HepG2 (cell line): ENCODE measurements at regions not wholly inside any gene's neighbourhood (a gene's known extent, or its start where the extent isn't known, plus 50 kb on each side); places are given as distances from the start of the nearest gene placed in this dataset.

Experiments
- FIP1L1 ChIP-seq: fragments of 200-400 bp; formaldehyde crosslinking; IDR thresholded peaks from 2 replicates; pipeline ENCODE4 v1.6.1; 2018; ENCODE audit warnings: low read depth, mild to moderate bottlenecking, low read length, moderate library complexity, borderline replicate concordance; ENCODE audit not compliant: insufficient read depth
- FOXC1 ChIP-seq: sonication (generic); formaldehyde crosslinking; IDR thresholded peaks from 2 replicates; pipeline ENCODE4 v1.8.0; 2022; ENCODE audit warnings: mild to moderate bottlenecking, missing genetic modification reagents, borderline replicate concordance
- FOXK1 ChIP-seq: sonication (generic); formaldehyde crosslinking; IDR thresholded peaks from 2 replicates; pipeline ENCODE4 v1.4.0; 2020; ENCODE audit warnings: low read depth, missing genetic modification reagents, borderline replicate concordance
- HDAC1 ChIP-seq: sonication (generic); formaldehyde crosslinking; IDR thresholded peaks from 2 replicates; pipeline ENCODE4 v1.5.1; 2020; ENCODE audit warnings: mild to moderate bottlenecking, missing genetic modification reagents
- HOXA9 ChIP-seq: sonication (generic); formaldehyde crosslinking; IDR thresholded peaks from 2 replicates; pipeline ENCODE4 v1.8.1; 2022; ENCODE audit warnings: missing genetic modification reagents, mild to moderate bottlenecking, moderate library complexity, borderline replicate concordance
- IKZF1 ChIP-seq: fragments of 450-650 bp; IDR thresholded peaks from 2 replicates; pipeline ENCODE4 v1.7.1; 2016
- RFXAP ChIP-seq: sonication (generic); formaldehyde crosslinking; IDR thresholded peaks from 2 replicates; pipeline ENCODE4 v1.4.0; 2020; ENCODE audit warnings: missing genetic modification reagents, borderline replicate concordance
- SRSF9 ChIP-seq: fragments of 200-400 bp; formaldehyde crosslinking; IDR thresholded peaks from 2 replicates; pipeline ENCODE4 v1.6.1; 2018; ENCODE audit warnings: borderline replicate concordance, mild to moderate bottlenecking, low read depth, low read length; ENCODE audit not compliant: insufficient read depth, poor library complexity, severe bottlenecking
- ZKSCAN8 ChIP-seq: IDR thresholded peaks from 2 replicates; pipeline ENCODE4 v1.6.1; 2016; ENCODE audit warnings: borderline replicate concordance, missing genetic modification reagents, missing compliant biosample characterization
- ZNF556 ChIP-seq: sonication (generic); formaldehyde crosslinking; IDR thresholded peaks from 2 replicates; pipeline ENCODE4 v1.4.0; 2020; ENCODE audit warnings: mild to moderate bottlenecking, missing genetic modification reagents, borderline replicate concordance
- ZNF558 ChIP-seq: sonication (generic); formaldehyde crosslinking; IDR thresholded peaks from 2 replicates; pipeline ENCODE4 v1.9.0; 2022; ENCODE audit warnings: mild to moderate bottlenecking, missing genetic modification reagents, borderline replicate concordance
- ZNF614 ChIP-seq: IDR thresholded peaks from 2 replicates; pipeline ENCODE4 v1.6.1; 2018; ENCODE audit warnings: missing biosample characterization, missing genetic modification reagents, inconsistent platforms, borderline replicate concordance
- ZNF644 ChIP-seq: IDR thresholded peaks from 2 replicates; pipeline ENCODE4 v1.6.1; 2016; ENCODE audit warnings: low read depth
- ZNF674 ChIP-seq: sonication (generic); formaldehyde crosslinking; IDR thresholded peaks from 2 replicates; pipeline ENCODE4 v1.5.0; 2020; ENCODE audit warnings: low read depth, mild to moderate bottlenecking, missing genetic modification reagents
- ZNF792 ChIP-seq: IDR thresholded peaks from 2 replicates; pipeline ENCODE4 v1.6.1; 2016
- TF ChIP-seq, protein P1 (sequence below): sonication (generic); formaldehyde crosslinking; IDR thresholded peaks from 2 replicates; pipeline ENCODE4 v1.5.0; 2020; ENCODE audit warnings: missing genetic modification reagents
- TF ChIP-seq, protein P2 (sequence below): sonication (generic); formaldehyde crosslinking; IDR thresholded peaks from 2 replicates; pipeline ENCODE4 v1.4.0; 2020; ENCODE audit warnings: missing genetic modification reagents
- TF ChIP-seq, protein P3 (sequence below): sonication (generic); formaldehyde crosslinking; IDR thresholded peaks from 2 replicates; pipeline ENCODE4 v1.4.0; 2020; ENCODE audit warnings: missing genetic modification reagents, low read depth, mild to moderate bottlenecking, borderline replicate concordance
- TF ChIP-seq, protein P4 (sequence below): sonication (generic); formaldehyde crosslinking; IDR thresholded peaks from 2 replicates; pipeline ENCODE4 v1.9.0; 2021; ENCODE audit warnings: missing genetic modification reagents, borderline replicate concordance
- TF ChIP-seq, protein P5 (sequence below): IDR thresholded peaks from 2 replicates; pipeline ENCODE4 v1.6.1; 2012; ENCODE audit warnings: low read depth, low read length, improper control_type of control experiment
- TF ChIP-seq, protein P6 (sequence below): sonication (generic); formaldehyde crosslinking; IDR thresholded peaks from 2 replicates; pipeline ENCODE4 v1.4.0; 2020; ENCODE audit warnings: missing genetic modification reagents

DNA sequence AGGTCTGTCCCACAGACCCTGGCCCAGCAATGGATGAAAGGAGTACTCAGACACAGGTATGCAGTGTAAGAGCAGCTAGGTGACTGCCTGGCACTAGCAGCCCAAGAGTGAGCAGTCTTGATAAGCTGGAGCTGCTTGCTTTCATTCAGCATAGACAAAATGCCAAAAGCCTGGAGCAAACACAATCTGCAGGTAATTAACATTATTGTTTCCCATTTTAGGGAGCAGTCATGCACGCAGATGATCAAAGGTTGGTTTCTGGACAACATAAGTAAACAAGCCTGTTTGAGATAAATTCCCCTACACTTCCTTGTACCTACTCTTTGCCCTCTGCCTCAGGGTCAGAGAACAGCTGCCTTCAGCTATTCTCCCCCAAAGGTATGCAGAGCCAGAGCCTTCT, 73.7 kb upstream of the MSTN start (continued):
- TF ChIP-seq HDAC1 (CRISPR knock-in tag) (no peak), ZNF558 (CRISPR knock-in tag) (no peak), ZNF792 (no peak), HOXA9 (CRISPR knock-in tag) (no peak), ZNF674 (CRISPR knock-in tag) (no peak), ZNF556 (CRISPR knock-in tag) (no peak), FOXK1 (CRISPR knock-in tag) (no peak), FOXC1 (no peak), FIP1L1 (no peak), ZNF644 (CRISPR knock-in tag) (no peak), SRSF9 (no peak), ZKSCAN8 (CRISPR knock-in tag) (no peak), ZNF614 (CRISPR knock-in tag) (peak; percentile 85; the same call in 1 of the 2 replicates), IKZF1 (no peak), RFXAP (CRISPR knock-in tag) (no peak)
- TF ChIP-seq, protein P1, sequence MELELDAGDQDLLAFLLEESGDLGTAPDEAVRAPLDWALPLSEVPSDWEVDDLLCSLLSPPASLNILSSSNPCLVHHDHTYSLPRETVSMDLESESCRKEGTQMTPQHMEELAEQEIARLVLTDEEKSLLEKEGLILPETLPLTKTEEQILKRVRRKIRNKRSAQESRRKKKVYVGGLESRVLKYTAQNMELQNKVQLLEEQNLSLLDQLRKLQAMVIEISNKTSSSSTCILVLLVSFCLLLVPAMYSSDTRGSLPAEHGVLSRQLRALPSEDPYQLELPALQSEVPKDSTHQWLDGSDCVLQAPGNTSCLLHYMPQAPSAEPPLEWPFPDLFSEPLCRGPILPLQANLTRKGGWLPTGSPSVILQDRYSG, result no peak
- TF ChIP-seq, protein P2, sequence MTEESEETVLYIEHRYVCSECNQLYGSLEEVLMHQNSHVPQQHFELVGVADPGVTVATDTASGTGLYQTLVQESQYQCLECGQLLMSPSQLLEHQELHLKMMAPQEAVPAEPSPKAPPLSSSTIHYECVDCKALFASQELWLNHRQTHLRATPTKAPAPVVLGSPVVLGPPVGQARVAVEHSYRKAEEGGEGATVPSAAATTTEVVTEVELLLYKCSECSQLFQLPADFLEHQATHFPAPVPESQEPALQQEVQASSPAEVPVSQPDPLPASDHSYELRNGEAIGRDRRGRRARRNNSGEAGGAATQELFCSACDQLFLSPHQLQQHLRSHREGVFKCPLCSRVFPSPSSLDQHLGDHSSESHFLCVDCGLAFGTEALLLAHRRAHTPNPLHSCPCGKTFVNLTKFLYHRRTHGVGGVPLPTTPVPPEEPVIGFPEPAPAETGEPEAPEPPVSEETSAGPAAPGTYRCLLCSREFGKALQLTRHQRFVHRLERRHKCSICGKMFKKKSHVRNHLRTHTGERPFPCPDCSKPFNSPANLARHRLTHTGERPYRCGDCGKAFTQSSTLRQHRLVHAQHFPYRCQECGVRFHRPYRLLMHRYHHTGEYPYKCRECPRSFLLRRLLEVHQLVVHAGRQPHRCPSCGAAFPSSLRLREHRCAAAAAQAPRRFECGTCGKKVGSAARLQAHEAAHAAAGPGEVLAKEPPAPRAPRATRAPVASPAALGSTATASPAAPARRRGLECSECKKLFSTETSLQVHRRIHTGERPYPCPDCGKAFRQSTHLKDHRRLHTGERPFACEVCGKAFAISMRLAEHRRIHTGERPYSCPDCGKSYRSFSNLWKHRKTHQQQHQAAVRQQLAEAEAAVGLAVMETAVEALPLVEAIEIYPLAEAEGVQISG (CRISPR knock-in tag), result no peak
- TF ChIP-seq, protein P3, sequence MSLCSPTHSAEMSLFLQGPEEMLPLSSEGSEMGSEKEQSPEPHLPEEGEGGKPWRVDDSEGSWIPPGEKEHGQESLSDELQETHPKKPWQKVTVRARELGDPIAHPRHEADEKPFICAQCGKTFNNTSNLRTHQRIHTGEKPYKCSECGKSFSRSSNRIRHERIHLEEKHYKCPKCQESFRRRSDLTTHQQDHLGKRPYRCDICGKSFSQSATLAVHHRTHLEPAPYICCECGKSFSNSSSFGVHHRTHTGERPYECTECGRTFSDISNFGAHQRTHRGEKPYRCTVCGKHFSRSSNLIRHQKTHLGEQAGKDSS, result no peak
- TF ChIP-seq, protein P4, sequence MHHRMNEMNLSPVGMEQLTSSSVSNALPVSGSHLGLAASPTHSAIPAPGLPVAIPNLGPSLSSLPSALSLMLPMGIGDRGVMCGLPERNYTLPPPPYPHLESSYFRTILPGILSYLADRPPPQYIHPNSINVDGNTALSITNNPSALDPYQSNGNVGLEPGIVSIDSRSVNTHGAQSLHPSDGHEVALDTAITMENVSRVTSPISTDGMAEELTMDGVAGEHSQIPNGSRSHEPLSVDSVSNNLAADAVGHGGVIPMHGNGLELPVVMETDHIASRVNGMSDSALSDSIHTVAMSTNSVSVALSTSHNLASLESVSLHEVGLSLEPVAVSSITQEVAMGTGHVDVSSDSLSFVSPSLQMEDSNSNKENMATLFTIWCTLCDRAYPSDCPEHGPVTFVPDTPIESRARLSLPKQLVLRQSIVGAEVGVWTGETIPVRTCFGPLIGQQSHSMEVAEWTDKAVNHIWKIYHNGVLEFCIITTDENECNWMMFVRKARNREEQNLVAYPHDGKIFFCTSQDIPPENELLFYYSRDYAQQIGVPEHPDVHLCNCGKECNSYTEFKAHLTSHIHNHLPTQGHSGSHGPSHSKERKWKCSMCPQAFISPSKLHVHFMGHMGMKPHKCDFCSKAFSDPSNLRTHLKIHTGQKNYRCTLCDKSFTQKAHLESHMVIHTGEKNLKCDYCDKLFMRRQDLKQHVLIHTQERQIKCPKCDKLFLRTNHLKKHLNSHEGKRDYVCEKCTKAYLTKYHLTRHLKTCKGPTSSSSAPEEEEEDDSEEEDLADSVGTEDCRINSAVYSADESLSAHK (CRISPR knock-in tag), result no peak
- TF ChIP-seq, protein P5, sequence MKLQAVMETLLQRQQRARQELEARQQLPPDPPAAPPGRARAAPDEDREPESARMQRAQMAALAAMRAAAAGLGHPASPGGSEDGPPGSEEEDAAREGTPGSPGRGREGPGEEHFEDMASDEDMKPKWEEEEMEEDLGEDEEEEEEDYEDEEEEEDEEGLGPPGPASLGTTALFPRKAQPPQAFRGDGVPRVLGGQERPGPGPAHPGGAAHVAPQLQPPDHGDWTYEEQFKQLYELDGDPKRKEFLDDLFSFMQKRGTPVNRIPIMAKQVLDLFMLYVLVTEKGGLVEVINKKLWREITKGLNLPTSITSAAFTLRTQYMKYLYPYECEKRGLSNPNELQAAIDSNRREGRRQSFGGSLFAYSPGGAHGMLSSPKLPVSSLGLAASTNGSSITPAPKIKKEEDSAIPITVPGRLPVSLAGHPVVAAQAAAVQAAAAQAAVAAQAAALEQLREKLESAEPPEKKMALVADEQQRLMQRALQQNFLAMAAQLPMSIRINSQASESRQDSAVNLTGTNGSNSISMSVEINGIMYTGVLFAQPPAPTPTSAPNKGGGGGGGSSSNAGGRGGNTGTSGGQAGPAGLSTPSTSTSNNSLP, result peak; percentile 44
- TF ChIP-seq, protein P6, sequence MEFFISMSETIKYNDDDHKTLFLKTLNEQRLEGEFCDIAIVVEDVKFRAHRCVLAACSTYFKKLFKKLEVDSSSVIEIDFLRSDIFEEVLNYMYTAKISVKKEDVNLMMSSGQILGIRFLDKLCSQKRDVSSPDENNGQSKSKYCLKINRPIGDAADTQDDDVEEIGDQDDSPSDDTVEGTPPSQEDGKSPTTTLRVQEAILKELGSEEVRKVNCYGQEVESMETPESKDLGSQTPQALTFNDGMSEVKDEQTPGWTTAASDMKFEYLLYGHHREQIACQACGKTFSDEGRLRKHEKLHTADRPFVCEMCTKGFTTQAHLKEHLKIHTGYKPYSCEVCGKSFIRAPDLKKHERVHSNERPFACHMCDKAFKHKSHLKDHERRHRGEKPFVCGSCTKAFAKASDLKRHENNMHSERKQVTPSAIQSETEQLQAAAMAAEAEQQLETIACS (CRISPR knock-in tag), result no peak
